ENCODE measurements at regions not wholly inside any gene's neighbourhood (a gene's known extent, or its start where the extent isn't known, plus 50 kb on each side); places are given as distances from the start of the nearest gene placed in this dataset.
"Not testable (repeated sequence)": the region's sequence is repeated elsewhere in the genome, so short reads cannot be mapped to it uniquely, and the experiment has no call there.

DNA sequence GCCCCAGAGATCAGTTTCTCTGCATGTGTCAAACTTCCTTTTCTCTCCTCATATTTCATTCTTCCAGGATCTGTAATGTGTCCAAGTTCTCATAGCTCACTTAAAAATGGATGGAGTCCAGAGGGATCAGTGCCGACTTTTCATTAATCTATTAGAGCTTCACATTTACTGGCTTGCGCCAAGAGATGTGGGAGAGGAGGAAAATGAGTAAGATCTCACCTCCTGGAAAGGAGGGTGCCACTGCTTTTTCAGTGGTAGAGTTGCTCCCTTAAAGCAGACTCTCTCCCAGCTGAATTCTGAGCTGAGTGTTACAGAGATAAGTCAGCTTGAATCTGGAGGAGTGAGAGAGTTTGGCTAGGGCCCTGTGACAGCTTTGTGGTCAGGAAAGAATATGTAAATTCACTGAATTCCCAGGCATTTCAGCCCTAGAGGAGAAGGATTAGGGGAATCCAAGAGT lies 175.9 kb downstream of the SOX4 start:
- DNase-seq (ENCODE audit: extremely low read depth in 1 of 2, low read depth in 1 of 2): no peak

DNA sequence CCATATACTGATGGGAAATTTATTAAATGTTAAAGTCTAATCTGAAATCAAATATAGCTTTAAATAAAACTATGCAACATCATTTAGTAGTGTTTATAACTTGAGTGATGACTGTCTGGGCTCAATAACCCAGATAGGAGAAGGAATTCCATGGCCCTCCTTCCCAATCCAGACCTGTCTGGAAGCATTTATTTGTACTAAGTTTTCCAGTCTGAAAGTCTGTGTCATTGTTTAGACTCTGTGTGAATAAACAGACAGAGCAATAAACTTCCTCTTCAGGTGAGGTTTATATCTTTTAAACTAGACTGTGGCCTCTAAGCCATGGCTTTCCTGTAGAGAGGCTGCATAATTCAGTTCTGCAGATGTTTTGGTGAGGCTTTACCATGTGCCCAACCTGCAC lies 176.4 kb downstream of the SOX4 start:
- no peak for DNase-seq (ENCODE audit: extremely low read depth in 1 of 2, low read depth in 1 of 2)

DNA sequence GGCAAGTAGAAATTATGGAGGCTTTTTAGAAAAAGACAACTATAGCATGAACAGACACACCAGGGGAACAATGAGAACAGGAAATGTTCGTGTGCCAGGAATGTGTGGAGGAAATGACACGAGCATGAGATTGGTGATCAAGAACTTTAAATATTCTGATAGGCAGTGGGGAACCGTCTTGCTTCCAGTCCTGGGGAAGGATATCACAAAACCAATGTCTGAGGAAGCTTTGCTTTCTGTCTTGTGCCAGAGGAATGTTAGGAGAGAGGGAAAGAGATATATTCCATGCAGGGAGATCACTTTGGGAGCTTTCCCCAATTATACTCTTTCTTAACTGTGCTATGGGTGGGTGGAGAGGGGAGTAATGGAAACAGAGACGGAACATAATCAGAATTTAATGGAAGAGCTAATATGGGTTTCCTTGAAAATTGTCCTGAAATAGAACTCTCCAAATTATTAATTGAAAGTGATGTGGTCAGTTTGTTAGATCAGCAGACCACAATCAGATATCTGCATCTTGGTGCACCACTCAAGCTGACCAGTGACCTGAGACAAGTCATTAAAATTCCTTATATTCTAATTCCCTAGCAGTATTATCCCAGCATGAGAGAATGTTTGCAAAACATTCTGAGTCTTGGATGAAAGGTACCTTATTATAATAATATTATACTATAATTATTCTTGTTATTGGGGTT lies 178.2 kb downstream of the SOX4 start:
- no peak for DNase-seq (ENCODE audit: extremely low read depth in 1 of 2, low read depth in 1 of 2)

DNA sequence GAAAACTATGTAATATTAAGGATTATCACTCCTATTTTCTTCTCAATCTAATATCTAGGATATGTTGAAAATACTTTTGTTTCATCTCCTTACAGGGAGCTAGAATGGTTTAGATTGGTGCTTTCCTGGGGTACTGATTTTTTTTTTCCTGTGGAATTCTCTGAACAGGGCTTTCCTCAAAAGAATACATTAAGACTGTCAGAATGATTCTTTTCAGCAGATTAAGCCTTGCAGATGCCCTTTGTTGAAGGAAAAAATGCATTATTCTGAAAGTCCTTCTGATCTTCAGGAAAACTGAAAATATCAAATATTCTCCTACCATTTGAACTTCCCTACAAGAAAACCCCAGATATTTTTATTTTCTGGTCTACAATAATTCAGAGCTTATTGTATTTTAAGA lies 178.9 kb downstream of the SOX4 start:
- no peak for DNase-seq (ENCODE audit: extremely low read depth in 1 of 2, low read depth in 1 of 2)

DNA sequence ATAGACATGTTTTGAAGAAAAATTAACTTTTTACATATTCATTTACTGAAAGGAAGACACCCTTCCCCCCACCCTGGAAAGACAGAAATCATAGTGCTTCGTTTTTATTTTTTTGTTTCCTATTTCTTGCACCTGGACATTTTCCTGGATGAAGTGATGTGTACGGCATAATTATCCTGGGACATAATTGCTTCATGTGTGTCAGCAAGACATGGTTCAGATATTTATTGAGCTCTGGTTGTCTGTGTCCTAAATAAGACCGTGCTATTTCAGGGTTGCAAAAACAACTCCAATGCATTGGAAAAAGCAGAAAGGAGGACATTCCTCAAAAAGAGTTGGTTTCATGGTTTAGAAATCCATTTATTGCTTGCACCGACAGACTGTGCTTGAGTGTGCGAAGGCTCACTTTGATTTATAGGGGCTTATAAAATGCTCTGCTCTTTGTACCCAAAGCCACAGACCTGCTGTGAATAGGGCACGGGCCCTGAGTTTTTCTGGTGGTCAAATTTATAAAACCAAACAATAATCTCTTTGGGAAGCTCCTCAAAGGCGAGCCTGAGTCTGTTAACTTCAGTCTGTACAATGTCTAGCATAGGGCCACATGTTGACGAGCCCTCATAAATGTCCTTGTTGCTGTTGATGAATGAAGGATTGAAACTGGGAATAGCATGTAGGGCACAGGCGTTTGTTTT lies 179.5 kb downstream of the SOX4 start:
- DNase-seq (ENCODE audit: extremely low read depth in 1 of 2, low read depth in 1 of 2): no peak

DNA sequence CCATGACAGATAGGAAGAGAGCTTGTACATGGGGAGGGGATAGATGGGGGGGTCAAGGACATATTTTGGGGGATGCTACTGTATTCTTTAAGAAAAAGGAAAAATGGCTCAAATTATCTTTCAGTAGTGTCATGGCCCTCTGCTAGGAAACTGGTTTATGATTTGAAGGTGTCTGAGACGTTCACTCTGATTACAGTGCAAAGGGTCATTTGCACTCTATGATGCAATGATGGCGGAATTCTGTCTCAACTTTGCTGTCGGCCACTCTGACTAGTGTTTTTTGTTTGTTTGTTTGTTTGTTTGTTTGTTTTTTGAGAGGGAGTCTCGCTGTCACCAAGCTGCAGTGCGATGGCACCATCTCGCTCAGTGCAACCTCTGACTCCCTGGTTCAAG lies 180.0 kb downstream of the SOX4 start:
- no peak for DNase-seq (ENCODE audit: extremely low read depth in 1 of 2, low read depth in 1 of 2)

DNA sequence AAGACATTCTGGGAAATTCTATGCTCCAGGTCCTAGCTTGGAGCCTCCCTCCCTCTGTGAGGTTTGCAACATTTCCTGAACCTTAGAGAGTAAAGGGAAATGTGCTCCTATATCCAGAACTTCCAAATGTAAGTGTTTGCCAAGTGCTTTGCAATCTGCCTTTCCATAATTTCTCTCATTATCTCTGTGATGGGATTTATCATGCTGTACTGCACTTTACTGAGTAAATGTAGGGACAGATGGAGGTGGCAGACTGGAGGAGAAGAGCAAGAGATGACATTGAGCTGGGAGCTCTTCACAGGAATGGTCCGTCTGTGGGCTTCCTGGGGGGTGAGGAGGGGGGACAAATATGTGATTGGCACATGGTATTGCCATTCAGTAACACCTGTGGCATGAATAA lies 184.3 kb downstream of the SOX4 start:
- no peak for DNase-seq (ENCODE audit: extremely low read depth in 1 of 2, low read depth in 1 of 2)

DNA sequence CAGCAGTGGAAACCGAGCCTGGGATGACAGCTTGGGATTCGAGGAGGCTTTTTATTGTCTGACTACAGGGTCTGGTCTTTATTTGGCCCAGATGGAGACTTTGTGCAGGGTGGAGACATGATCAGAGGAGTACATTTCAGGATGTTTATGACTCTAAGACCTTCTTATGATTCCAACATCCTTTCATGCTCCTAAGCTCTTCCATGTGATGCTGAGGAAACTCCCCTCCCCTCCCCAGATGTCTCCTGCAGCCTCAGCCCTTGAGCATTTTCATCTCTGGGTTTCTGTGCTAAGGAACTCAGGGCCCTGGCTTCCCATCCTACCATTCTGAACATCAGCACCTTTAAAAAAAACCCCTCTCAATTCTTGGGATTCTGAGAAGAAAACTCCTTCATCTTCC lies 186.6 kb downstream of the SOX4 start:
- no peak for DNase-seq (ENCODE audit: extremely low read depth in 1 of 2, low read depth in 1 of 2)

DNA sequence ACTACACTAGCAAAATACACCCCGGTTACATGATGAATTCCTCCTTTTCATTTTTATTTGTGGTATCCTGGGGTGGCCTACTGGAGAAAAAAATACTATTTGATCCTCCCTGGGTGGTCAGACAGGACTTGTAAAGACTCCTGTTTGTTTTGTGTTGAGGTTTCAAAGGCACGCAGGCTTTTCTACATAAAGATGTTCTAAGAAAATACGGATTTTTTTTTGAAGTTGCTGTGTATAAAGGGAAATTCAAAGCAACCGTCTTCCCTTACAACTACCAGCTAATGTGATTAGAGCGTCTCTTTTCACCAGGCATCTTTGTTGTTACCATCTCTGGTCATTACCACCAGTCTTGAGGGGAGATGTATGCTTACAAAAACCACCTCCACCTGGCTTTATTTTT lies 187.1 kb downstream of the SOX4 start:
- no peak for DNase-seq (ENCODE audit: extremely low read depth in 1 of 2, low read depth in 1 of 2)

DNA sequence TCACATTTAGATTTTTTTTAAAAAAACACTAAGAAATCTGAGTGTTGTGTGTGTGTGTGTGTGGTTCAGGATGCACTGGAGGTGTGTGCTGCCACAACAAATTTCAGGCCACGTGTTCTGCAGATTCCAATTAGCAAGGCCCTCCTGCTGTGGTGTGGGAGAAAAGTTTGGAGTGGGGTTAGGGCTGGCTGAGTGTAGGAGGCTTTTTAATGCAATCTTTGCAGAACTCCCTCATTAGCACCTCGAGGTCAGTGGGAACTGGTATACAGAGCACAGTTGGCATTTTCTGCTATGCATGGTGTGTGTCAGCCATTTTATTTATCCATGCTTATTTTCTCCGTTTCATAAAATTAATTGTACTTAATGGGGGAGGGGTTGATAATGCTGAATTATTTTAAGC lies 187.6 kb downstream of the SOX4 start:
- no peak for DNase-seq (ENCODE audit: extremely low read depth in 1 of 2, low read depth in 1 of 2)

DNA sequence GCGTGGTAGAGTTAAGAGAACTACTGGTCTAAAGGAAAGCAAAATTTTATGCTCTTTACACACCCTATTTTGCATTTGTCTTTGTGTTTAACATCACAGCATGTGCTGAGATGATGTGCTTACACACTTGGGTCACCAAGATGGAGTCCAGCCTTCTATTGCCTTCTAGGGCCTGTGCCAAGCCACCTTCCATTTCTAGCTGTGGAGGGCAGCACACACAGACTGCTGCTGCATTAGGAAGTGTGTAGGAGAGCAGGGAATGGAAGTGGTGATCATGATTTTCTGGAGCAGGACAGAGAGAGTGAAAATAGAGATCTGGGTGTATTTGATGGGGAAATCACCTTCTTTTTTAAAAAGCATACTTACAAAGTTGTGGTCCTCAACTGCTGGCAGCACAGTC lies 191.6 kb downstream of the SOX4 start:
- no peak for DNase-seq (ENCODE audit: extremely low read depth in 1 of 2, low read depth in 1 of 2)

DNA sequence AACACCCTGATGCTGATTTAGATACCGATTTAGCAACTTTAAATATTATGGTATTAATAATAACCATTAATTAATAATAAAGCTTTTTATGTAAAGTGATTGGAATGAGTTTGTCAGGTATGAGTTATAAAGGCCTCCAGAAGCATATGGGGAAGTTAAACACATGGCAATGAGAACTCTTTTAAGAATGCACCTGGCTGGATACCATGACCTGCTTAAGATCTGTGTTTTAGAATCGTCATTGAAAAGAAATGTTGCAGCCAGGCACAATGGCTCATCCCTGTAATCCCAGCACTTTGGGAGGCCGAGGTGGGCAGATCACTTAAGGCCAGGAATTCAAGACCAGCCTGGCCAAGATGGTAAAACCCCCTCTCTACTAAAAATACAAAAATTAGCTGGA lies 197.5 kb downstream of the SOX4 start:
- no peak for DNase-seq (ENCODE audit: extremely low read depth in 1 of 2, low read depth in 1 of 2)

DNA sequence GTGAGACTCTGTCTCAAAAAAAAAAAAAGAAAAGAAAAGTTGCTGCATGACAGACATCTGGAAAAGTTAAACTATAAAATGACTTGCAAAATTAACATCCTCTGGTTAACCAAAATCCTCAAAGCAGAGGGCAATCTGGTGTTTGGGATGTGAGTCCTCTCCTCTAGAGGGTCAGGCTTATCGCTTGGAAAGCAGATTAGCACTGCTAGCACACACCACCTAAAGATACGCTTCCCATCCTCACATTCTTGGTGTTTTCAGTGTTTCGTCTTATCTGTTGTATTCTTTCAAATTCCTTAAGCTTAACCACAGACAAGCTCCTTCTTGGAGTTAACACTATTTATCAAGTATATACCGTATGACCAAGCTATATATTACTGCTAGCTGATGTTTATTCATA lies 198.0 kb downstream of the SOX4 start:
- no peak for DNase-seq (ENCODE audit: extremely low read depth in 1 of 2, low read depth in 1 of 2)

DNA sequence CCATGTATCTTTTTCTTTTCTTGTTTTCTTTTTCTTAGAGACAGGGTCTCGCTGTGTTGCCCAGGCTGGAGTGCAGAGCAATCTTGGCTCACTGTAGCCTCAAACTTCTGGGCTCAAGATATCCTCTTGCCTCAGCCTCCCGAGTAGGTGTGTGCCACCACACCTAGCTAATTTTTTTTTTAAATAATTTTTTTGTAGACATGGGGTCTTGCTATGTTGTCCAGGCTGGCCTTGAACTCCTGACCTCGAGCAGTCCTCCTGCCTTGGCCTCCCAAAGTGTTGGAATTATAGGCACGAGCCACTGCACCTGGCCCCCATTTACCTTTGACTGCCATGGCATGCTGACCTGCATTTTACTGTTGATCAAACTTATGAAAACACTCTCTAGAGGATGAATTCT lies 198.6 kb downstream of the SOX4 start:
- DNase-seq (ENCODE audit: extremely low read depth in 1 of 2, low read depth in 1 of 2): no peak

DNA sequence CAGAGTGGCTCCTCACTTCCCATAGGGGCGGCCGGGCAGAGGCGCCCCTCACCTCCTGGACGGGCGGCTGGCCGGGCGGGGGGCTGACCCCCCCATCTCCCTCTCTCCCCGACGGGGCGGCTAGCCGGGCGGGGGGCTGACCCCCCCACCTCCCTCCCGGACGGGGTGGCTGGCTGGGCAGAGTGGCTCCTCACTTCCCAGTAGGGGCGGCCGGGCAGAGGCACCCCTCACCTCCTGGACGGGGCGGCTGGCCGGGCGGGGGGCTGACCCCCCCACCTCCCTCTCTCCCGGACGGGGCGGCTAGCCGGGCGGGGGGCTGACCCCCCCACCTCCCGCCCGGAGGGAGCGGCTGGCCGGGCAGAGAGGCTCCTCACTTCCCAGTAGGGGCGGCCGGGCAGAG lies 203.4 kb downstream of the SOX4 start:
- DNase-seq (ENCODE audit: extremely low read depth in 1 of 2, low read depth in 1 of 2): not testable (repeated sequence)

DNA sequence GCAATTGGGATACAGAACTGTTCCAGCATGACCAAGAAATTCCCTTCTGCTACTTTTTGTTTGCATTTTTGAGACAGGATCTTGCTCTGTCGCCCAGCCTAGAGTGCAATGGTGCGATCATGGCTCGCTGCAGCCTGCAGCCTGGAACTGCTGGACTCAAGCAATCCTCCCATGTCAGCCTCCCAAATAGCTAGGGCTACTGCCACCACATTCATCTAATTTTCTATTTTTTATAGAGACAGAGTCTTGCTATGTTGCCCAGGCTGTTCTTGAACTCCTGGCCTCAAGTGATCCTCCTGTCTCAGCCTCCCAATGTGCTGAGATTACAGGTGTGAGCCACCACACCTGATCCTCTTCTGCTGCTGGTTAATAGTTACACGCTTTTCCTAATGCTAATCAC lies 204.9 kb downstream of the SOX4 start:
- no peak for DNase-seq (ENCODE audit: extremely low read depth in 1 of 2, low read depth in 1 of 2)

DNA sequence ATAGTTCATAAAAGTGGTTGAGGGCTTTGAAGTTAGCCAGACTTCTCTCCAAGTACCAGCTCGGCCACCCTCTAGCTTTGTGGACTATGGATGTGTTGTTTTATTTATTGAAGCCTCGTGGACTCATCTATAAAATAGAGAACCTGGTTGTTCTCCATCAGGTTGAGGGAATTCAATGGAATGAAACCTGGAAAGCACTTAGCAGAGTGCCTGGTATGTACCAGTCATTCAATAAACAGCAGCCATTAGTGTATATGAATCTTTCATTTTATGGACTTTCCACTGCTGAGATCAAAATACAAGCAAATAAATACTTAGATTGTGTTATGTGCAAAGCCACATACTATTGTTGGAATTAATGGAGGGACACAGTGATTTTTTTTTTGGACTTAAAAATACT lies 206.8 kb downstream of the SOX4 start:
- no peak for DNase-seq (ENCODE audit: extremely low read depth in 1 of 2, low read depth in 1 of 2)

DNA sequence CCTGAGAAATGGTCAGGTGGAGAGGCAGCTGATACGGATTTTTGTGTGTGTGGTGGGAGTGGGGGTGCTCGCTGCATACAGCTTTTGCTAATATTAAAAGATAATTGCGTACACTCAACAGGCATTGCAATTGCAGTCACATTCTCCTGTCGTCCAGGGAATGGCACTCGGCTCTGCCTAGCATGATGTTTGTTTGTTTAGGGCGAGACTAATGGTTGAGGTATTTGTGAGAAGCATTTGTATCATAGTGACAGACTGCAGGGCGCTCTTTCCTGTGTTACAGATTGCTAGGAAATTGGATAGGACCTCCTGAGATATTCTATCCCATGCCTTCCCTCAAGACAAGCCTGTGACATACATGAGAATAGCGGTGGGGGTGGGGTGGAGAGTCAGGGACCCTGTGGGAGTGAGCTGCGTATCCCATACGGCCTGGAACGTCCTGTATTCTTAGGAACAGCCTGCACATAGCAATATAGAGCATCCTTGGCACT lies 207.4 kb downstream of the SOX4 start:
- DNase-seq (ENCODE audit: extremely low read depth in 1 of 2, low read depth in 1 of 2): no peak

DNA sequence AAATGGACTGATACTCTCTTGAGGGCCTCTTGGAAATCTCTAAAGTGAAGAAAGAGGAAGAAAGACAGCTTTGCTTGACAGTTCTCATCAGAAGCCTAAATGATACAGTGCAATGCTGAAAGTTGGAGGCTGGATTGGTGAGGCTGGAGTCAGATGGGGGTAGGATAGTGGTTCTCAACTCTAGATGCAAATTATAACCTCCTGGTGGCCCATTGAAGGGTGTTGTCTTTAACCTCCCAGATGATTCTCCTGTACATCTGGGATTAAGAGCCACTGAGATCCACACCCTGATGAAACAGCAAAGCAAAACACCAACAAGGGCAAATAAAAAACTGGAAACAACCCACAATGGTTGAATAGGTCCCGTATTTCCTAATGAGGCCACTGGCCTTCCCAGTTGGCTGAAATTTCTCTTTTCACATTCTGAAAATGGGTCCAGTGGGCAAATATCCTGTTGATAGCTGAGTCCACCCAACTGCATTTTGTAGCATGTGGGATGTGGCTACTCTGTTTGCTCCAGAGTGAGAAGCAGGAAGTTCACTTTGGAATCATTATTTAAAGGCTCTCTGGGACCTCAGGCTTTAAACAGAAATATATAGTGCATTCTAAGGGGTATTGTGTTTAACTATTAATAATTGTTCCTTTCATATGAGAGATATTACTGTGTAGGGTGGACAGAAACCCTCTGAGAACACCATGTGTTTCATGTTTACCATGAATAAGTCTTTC lies 208.1 kb downstream of the SOX4 start:
- no peak for DNase-seq (ENCODE audit: extremely low read depth in 1 of 2, low read depth in 1 of 2)

DNA sequence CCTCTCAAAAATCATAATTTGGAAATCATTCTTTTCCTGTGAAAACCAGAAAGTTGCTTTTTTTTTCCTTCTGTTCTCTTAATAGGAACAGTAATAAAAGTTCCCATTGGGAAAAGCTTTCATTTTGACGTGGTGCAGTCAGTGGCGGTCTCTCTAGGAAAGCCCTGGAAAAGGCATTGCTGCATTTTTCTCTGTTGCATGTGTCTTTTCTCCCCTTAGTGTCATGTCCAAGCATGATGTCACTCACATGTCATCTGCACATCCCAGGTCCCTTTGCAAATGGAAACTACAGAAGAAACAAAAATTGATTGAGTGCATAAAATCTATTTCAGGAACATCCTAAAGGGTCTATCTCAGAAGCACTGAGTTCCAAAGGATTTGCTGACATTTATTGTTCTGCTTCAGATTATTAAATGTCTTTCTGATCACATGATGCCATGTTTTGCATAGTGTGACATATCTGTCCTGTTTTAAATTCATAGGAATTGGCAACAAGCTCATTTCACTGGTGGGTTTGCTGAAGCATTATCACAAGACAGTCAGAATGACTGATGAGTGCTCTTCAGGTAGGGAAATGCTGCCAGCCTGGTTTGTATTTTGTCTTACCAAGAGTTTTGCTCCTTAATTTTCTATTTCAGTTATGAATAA lies 208.7 kb downstream of the SOX4 start:
- DNase-seq (ENCODE audit: extremely low read depth in 1 of 2, low read depth in 1 of 2): no peak

DNA sequence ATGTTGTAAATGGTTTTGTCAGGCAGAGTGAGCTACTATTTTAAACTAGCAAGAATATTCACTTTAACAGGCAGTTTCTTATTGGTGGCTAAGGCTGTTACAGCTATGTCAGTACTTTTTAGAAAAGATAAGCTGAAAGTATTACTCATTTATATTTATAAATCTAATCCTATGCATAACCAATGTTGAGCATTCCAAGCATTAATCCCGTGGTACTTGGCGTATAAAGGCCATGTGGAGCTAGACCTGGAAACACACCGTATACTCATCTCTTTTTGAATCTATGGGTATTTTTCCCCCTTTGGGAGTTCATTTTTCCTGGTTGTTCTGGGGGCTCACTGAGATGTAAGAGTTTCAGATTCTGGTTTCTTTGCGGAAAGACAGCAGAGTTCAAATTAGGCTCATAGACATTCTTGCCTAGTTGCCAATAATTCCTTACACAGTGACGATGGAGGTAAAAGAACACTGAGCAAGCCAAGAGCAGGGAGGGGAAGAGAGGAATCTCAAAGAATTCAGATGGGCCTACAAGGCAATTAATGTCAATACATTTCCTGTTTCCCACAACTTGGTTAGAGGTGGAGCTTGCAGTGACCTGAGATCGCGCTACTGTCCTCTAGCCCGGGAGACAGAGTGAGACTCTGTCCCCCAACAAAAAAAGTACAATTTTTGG lies 211.5 kb downstream of the SOX4 start:
- no peak for DNase-seq (ENCODE audit: extremely low read depth in 1 of 2, low read depth in 1 of 2)

Measured in stimulated activated CD8-positive, alpha-beta memory T cell treated with anti-CD3 and anti-CD28 coated beads, Interleukin-7, amount 100 ng/mL, for 48 hours (primary cell).